Activated CD4-positive, alpha-beta T cell treated with anti-CD3 and anti-CD28 coated beads, Interleukin-10, Interleukin-2, amounts not matched to agents 100 ng/mL and 50 ng/mL, durations not matched to agents 16 hours and 8 hours (primary cell): ENCODE measurements at regions not wholly inside any gene's neighbourhood (a gene's known extent, or its start where the extent isn't known, plus 50 kb on each side); places are given as distances from the start of the nearest gene placed in this dataset.
"Not testable (repeated sequence)": the region's sequence is repeated elsewhere in the genome, so short reads cannot be mapped to it uniquely, and the experiment has no call there.

Experiments
- DNase-seq: peaks from one replicate; pipeline ENCODE4 v3.0.0-alpha.2; 2020

DNA sequence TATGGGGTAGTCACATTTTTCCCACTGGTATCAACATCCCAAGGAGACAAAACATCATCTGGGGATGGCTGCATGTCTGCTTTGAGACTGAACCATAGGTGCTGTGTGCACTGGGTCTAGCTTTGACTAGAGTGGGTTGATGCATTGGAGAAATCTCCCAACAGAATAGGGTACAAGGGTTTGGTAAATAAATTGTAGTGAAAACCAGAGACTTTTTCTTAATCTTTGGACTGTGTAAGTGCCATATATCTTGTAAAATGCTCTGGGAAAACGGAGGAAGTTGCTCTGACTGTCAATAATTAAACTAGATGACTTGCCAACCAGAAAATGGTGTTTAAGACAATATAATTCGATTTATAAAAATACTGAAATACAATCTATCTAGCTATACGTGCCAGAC, 1064.0 kb upstream of the SLIT2 start:
- DNase-seq: no peak

DNA sequence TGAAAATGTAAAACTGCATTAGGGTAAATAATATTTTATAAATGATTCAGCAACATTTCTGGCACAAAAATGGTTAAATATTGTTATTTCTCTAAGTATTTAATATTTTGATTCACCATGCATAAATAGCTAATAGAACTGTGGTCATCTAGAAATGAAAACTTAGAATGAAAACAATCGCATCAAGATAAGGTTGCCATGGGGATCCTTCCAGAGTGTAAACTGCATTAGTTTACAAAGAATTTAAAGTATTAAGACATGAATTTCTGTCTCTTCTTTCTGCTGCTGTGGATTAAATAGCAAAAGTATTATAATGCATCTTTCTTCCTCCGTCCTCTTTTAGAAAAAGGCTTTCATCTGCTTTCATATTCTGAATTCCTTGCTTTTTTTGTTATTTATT, 1064.6 kb upstream of the SLIT2 start:
- DNase-seq: no peak

DNA sequence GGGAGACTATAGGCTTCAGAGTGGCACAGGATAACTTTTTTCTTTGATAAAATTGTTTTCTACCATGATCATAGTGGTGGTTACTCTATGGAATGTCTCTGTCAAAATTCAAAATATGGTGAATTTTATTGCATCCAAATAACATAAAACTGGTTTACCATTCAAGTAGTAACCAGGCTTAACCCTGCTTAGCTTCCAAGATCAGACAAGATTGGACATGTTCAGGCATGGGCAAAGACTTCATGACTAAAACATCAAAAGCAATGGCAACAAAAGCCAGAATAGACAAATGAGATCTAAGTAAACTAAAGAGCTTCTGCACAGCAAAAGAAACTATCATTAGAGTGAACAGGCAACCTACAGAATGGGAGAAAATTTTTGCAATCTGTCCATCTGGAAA, 1070.1 kb upstream of the SLIT2 start:
- not testable (repeated sequence) for DNase-seq

DNA sequence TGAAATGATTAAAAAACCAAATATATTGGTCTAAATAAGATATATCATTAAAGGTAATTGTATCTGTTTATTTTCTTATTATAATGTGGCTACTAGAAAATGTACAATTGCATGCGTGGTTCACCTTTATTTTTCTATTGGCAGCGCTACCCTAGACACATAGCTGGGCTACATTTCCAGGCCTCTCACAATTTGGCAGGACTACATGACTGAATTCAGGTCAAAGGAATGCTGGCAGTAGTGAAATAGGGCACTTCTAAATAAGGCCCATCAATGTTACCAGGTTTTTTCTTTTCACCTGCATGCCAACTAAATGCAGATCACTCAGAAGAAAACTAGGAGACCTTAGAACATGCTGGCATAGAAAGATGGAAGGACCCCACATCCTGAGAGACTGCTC, 1072.9 kb upstream of the SLIT2 start:
- DNase-seq: no peak

DNA sequence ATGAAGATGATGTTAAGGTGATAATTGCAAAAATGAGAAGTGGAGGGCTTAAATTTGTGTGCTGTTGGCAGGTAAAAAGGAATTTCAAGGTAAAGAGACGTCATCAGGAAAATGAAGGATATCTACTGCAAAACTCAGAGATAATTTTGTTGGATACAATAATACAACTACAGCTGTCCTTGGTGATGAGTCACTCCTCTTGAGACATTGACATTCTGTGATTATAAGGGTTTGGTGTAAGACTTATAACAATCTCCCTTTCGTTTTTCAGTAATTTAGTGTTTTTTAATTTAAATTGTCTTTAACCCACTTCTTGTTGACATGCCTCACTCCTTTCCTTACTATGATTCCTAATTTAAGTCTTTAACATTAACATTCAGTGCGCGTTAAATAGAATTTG, 1074.1 kb upstream of the SLIT2 start:
- no peak for DNase-seq

DNA sequence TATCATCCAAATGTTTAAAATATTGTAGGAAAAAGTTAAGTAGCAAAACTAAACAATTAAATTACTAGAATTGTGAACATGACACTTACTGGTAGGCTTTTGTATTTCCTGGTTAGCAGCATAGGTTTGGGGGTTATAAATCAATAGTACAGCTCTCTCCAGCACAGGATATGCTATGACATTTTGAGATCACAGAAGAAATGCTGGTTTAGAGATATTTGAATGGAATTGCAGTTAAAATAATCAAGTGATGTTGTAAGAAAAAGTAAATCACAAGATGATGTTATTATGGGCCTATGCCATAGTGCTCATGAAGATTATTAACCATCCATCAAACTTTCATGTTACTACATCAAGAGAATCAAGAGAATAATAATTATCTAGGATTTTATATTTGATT, 1079.9 kb upstream of the SLIT2 start:
- no peak for DNase-seq

DNA sequence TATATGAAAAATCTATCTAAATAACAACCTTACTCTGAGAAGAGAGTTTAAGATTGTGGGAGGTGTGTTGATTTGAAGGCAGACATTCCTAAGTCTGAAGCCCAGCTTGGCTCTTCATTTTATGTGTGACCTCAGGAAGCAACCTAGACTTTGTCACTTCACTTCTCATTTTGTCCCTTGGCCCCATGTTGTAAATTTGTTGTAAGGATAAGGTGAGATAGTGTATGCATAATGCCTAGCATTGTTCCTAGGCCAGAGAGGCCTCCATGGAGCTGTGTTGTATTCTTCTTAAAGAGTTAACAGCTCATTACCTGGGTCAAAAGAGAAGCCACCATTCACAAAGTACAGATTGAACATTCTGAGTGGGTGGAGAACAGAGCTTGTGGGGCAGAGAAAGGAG, 1084.4 kb upstream of the SLIT2 start:
- DNase-seq: no peak

DNA sequence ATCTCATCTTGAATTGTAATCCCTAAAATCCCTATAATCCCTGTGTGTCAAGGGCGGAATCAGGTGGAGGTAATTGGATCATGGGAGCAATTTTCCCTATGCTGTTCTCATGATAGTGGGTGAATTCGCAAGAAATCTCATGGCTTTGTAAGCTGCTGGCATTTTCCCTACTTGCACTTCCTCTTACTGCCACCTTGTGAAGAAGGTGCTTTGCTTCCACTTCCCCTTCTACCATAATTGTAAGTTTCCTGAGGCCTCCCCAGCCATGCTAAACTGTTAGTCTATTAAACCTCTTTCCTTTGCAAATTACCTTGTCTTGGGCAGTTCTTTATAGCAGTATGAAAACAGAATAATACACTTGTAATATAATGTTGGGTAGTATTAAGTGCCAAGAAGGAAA, 1087.4 kb upstream of the SLIT2 start:
- DNase-seq: no peak

DNA sequence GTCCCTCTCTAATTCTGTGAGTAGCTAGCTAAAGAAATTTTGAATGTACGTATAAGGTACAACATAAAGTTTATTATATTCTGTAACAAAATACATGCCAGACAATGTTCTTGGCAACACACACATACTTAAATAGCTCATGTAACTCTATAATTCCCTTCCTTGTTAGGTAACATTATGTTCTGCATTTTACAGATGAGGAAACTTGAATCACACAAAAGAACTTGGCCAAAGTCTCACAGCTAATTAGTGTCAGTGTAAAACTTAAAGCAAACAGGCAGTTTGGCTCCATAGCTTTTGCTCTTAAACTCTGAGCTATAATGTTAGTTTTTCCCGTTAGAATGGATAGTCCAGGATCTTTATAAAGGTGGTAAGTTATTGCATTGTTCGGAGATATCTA, 1091.8 kb upstream of the SLIT2 start:
- DNase-seq: no peak

- DNase-seq: no peak
These were observed 1093.4 kb upstream of the SLIT2 start for GRCh38 chr4:19158107-19158809.

DNA sequence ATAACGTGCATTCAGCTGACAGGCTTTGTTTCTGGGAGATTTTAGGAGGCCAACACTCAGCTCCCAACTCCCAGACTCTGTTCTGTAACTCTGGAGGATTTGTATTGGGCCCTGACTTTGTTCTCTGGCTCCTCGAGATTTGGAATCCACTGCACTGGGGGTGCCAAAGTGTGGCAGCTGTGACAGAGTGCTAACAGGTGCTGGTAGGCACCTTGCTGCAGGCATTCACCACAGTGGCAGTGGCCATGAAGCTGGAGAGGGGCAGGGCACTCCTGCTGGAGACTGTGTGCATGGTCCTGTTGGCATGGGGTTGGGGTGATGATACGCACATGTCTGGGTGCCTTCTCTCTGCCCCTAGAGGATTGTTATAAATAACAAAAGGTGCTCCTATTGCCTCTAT, 1094.9 kb upstream of the SLIT2 start:
- no peak for DNase-seq

- DNase-seq: no peak
These were observed 1096.1 kb upstream of the SLIT2 start for GRCh38 chr4:19155568-19155967.

GRCh38 chr4:19154267-19154666, 1097.4 kb upstream of the SLIT2 start:
- DNase-seq: not testable (repeated sequence)

- no peak for DNase-seq
These were observed 1099.4 kb upstream of the SLIT2 start for GRCh38 chr4:19152264-19152663.

GRCh38 chr4:19151684-19152083, 1100.0 kb upstream of the SLIT2 start:
- no peak for DNase-seq

DNA sequence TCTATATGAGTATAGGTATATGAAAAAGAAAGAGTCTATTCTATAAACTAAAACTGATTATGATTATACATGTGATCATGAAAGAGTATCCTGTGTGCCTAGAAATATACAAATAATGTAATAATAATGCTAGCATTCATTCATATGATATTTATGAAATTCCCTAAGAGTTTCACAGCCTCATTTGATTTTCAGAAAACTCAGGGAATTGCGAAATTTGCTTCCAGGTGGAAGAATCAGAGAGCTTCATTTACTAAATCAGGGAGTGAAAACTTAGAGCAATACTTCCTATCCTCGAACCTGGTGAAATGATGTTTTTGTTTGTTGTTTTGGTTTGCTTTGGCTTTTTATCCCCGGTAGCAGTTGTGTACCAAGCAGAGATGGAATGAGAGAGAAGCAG, 1105.7 kb upstream of the SLIT2 start:
- no peak for DNase-seq

DNA sequence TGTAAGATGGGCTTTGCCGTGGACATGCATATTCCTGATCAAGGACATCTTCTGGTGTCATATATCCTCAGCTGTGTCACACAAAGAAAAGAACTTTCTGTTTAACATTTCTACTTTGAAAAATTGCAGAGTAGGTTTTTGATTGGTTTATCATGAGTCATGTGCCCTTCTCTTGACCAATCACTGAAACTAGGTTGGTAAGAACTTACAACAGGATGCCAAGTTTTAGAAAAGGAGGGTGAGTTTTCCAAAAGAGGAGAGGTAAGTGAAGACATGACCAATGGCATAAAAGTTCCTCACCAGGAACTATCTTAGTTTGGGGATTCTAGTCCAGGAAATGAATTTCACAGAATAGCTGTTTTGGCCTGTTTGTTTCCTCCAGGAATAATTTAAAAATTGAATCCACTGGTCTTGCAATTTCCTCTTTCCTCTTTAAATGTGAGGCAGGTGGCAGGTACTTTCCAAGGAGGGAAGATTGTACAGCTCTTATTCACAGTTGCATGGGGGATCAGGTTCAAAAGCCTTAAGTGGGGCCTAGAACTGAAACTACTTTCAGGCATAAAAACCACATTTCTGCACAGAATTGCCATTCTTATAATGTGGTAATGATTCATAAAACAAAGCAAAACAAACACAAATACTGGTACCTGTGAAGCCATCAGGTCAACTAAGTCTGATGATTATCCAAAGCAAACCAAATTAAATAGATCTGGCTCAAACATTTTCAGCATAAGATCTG, 1114.5 kb upstream of the LCORL start:
- DNase-seq: no peak

- no peak for DNase-seq
These were observed 1113.1 kb upstream of the LCORL start for GRCh38 chr4:19134685-19135084.

- no peak for DNase-seq
These were observed 1111.8 kb upstream of the LCORL start for GRCh38 chr4:19133315-19133714.

DNA sequence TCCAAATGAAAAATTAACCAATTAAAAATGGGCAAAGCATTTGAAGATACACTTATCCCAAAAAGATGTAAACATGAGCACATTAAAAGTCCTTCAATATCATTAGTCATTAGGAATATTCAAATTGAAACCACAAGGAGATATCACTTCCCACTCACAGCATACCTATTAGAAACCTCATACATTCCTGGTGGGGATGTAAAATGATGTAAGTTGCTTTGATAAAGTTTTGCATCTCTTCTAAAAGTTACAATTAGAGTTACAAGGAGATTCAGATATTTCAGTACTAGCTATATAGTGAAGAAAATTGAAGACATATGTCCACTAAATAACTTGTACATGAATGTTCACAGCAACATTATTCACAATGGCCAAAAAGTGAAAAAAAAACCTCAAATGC, 1109.3 kb upstream of the LCORL start:
- DNase-seq: no peak

- DNase-seq: no peak
These were observed 1106.6 kb upstream of the LCORL start for GRCh38 chr4:19128176-19128575.

DNA sequence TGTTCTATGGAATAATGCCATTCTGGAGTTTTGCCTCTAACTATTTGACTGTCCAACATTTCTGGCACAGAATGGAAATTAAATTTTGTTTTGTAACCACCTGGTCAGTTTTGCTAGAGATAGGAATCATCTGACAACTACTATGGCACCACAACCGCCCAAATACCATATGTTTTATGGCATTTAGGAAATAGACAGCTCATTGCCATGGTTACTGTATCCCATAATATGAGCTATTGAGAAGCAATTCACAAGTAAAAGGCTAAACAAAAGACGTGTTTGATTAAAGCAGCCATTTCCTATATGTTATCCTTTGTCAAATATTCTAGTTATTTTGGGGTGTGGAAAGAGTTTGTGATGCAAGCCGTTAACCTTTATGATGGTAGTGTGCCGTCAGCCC, 1105.3 kb upstream of the LCORL start:
- no peak for DNase-seq

GRCh38 chr4:19123681-19124080, 1102.1 kb upstream of the LCORL start:
- DNase-seq: no peak

GRCh38 chr4:19119904-19120560, 1098.5 kb upstream of the LCORL start:
- DNase-seq: no peak
